ENCODE measurements at regions not wholly inside any gene's neighbourhood (a gene's known extent, or its start where the extent isn't known, plus 50 kb on each side); places are given as distances from the start of the nearest gene placed in this dataset.

- Histone ChIP-seq H3K27ac (peak overlapping the region; percentile 19), H3K27me3 (no peaks in the 10 kb centered on the region), H3K79me2 (peaks cover 57% of the 10 kb centered on the region), H3K4me2 (peak overlapping the region; percentile 56), H3K36me3 (replicated peaks; ENCODE audit: insufficient read depth, low read depth) (no peaks in the 10 kb centered on the region), H3K9me3 (ENCODE audit: low read depth) (no peaks in the 10 kb centered on the region), H4K20me1 (ENCODE audit: insufficient read depth, poor library complexity, severe bottlenecking) (no peaks in the 10 kb centered on the region), H3K4me1 (ENCODE audit: insufficient read depth) (peaks cover 36% of the 10 kb centered on the region), H3K9me2 (replicated peaks; ENCODE audit: insufficient read depth) (no peaks in the 10 kb centered on the region), H2AFZ (no peak overlapping the region), H3K4me3 (no peak overlapping the region)
- TF ChIP-seq EZH2 (IDR thresholded peaks at IDR 0.05; ENCODE audit: borderline replicate concordance), result no peak
- peak; percentile 33 for TF ChIP-seq EZH2phosphoT487 (IDR thresholded peaks at IDR 0.05; ENCODE audit: low read depth, severe bottlenecking, unreplicated experiment)
- TF ChIP-seq CTCF (IDR thresholded peaks at IDR 0.05; ENCODE audit: poor library complexity), result no peak
- 65% methylated on average over 4 of the region's 4 CpGs for WGBS (ENCODE audit: low lambda C conversion rate, missing lambda C conversion rate)
- no peak for DNase-seq (ENCODE audit: low spot score)
Observed at GRCh38 chr15:62593681-62594399, 428.8 kb upstream of the C2CD4B start.

GRCh38 chr15:62598217-62598616, 433.1 kb upstream of the C2CD4B start:
- Histone ChIP-seq H3K36me3 (replicated peaks; ENCODE audit: insufficient read depth, low read depth) (no peaks in the 10 kb centered on the region), H3K4me3 (no peak overlapping the region), H3K9me3 (ENCODE audit: low read depth) (peaks cover 5% of the 10 kb centered on the region), H4K20me1 (ENCODE audit: insufficient read depth, poor library complexity, severe bottlenecking) (no peaks in the 10 kb centered on the region), H3K9me2 (replicated peaks; ENCODE audit: insufficient read depth) (no peaks in the 10 kb centered on the region), H3K4me1 (ENCODE audit: insufficient read depth) (peaks cover 26% of the 10 kb centered on the region), H2AFZ (no peak overlapping the region), H3K4me2 (no peak overlapping the region), H3K79me2 (peaks cover 81% of the 10 kb centered on the region), H3K27me3 (no peaks in the 10 kb centered on the region), H3K27ac (no peak overlapping the region)
- 88% methylated on average over 9 of the region's 9 CpGs for WGBS (ENCODE audit: low lambda C conversion rate, missing lambda C conversion rate)
- DNase-seq (ENCODE audit: low spot score), result no peak
- TF ChIP-seq EZH2 (IDR thresholded peaks at IDR 0.05; ENCODE audit: borderline replicate concordance) (no peak), EZH2phosphoT487 (IDR thresholded peaks at IDR 0.05; ENCODE audit: low read depth, severe bottlenecking, unreplicated experiment) (no peak), CTCF (IDR thresholded peaks at IDR 0.05; ENCODE audit: poor library complexity) (no peak)

- peaks cover 77% of the 10 kb centered on the region for H3K79me2 ChIP-seq
- no peaks in the 10 kb centered on the region for H3K36me3 ChIP-seq (replicated peaks; ENCODE audit: insufficient read depth, low read depth)
- no peak overlapping the region for H3K4me2 ChIP-seq
- DNase-seq (ENCODE audit: low spot score), result no peak
- H3K4me1 ChIP-seq (ENCODE audit: insufficient read depth), result peaks cover 26% of the 10 kb centered on the region
- H3K9me2 ChIP-seq (replicated peaks; ENCODE audit: insufficient read depth), result no peaks in the 10 kb centered on the region
- H3K27me3 ChIP-seq, result no peaks in the 10 kb centered on the region
- no peak overlapping the region for H3K27ac ChIP-seq
- H2AFZ ChIP-seq, result no peak overlapping the region
- H3K9me3 ChIP-seq (ENCODE audit: low read depth), result peaks cover 5% of the 10 kb centered on the region
- TF ChIP-seq EZH2phosphoT487 (IDR thresholded peaks at IDR 0.05; ENCODE audit: low read depth, severe bottlenecking, unreplicated experiment) (no peak), CTCF (IDR thresholded peaks at IDR 0.05; ENCODE audit: poor library complexity) (no peak), EZH2 (IDR thresholded peaks at IDR 0.05; ENCODE audit: borderline replicate concordance) (no peak)
- 76% methylated on average over 13 of the region's 13 CpGs for WGBS (ENCODE audit: low lambda C conversion rate, missing lambda C conversion rate)
- H3K4me3 ChIP-seq, result no peak overlapping the region
- H4K20me1 ChIP-seq (ENCODE audit: insufficient read depth, poor library complexity, severe bottlenecking), result no peaks in the 10 kb centered on the region
Observed at GRCh38 chr15:62599791-62600777, 435.0 kb upstream of the C2CD4B start.
